Loucy (cell line): ENCODE measurements at regions not wholly inside any gene's neighbourhood (a gene's known extent, or its start where the extent isn't known, plus 50 kb on each side); places are given as distances from the start of the nearest gene placed in this dataset.

Experiments
- CTCF ChIP-seq: fragments of 200-600 bp; sonication (generic); conservative IDR thresholded peaks from 2 replicates; pipeline ENCODE4 v1.5.1; 2014; ENCODE audit warnings: mild to moderate bottlenecking, antibody characterized with exemption, low read length
- EZH2phosphoT487 ChIP-seq: fragments of 200-600 bp; IDR thresholded peaks from 2 replicates; pipeline ENCODE4 v1.6.1; 2018; ENCODE audit warnings: antibody characterized with exemption, mild to moderate bottlenecking, moderate library complexity, borderline replicate concordance

GRCh38 chr1:221227872-221228337 is 348.7 kb downstream of the HLX start:
- TF ChIP-seq CTCF (no peak), EZH2phosphoT487 (no peak)
